ENCODE measurements at regions not wholly inside any gene's neighbourhood (a gene's known extent, or its start where the extent isn't known, plus 50 kb on each side); places are given as distances from the start of the nearest gene placed in this dataset.

DNA sequence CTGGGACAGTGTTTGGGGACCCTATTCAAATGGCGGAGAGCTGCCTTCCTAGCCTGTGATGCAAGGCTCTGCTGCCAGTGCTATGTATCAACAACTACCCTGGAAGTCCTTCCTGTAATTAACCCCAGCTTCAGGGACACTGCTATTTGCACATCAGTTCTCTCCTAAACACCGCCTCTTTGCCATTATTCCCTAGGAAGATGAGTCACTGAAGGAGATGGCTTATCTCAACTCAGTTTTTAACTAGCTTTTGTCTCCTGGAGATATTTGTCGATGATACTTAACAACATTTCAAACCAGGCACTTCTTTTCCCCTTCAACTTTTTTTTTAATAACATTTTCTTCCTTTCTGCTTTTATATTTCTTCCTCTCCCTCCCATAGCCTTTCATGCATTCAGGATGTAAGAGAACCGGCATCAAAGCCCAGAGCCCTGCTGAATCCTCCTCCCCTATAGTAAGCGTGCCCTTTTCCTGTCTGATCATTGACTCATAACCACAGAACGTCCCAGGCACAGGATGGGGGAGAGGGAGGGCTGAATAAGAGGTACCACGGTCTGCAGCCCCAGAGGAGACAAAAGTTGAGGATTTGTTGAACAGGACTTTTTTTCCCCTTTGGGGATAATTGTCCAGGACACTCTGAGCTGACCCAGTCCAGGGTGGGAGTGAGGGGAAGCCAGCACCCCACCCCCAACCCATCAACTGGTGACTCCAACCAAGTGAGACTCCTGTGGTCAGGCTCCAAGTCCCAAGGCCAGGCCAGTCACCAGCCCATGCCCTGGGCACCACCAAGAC, 387.8 kb upstream of the SALL1 start:
- TF ChIP-seq, protein P1, sequence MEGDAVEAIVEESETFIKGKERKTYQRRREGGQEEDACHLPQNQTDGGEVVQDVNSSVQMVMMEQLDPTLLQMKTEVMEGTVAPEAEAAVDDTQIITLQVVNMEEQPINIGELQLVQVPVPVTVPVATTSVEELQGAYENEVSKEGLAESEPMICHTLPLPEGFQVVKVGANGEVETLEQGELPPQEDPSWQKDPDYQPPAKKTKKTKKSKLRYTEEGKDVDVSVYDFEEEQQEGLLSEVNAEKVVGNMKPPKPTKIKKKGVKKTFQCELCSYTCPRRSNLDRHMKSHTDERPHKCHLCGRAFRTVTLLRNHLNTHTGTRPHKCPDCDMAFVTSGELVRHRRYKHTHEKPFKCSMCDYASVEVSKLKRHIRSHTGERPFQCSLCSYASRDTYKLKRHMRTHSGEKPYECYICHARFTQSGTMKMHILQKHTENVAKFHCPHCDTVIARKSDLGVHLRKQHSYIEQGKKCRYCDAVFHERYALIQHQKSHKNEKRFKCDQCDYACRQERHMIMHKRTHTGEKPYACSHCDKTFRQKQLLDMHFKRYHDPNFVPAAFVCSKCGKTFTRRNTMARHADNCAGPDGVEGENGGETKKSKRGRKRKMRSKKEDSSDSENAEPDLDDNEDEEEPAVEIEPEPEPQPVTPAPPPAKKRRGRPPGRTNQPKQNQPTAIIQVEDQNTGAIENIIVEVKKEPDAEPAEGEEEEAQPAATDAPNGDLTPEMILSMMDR (IDR thresholded peaks at IDR 0.05): no peak
- no peak for TF ChIP-seq ZFX (IDR thresholded peaks at IDR 0.05; ENCODE audit: borderline replicate concordance)
